ENCODE measurements at regions not wholly inside any gene's neighbourhood (a gene's known extent, or its start where the extent isn't known, plus 50 kb on each side); places are given as distances from the start of the nearest gene placed in this dataset.

GRCh38 chr5:88666761-88667495 lies 216.1 kb downstream of the MEF2C start:
- H3K9ac ChIP-seq: no peak overlapping the region
- H3K27me3 ChIP-seq (replicated peaks; ENCODE audit: insufficient read depth): peaks cover 100% of the 10 kb centered on the region

GRCh38 chr5:88665750-88666215 lies 217.2 kb downstream of the MEF2C start:
- peak; percentile 47 for TF ChIP-seq EZH2 (IDR thresholded peaks at IDR 0.05; ENCODE audit: insufficient read depth, poor library complexity, severe bottlenecking)
- TF ChIP-seq EZH2phosphoT487 (IDR thresholded peaks at IDR 0.05; ENCODE audit: insufficient read depth, low read depth): no peak
- no peak overlapping the region for H3K4me2 ChIP-seq (ENCODE audit: unreplicated experiment)
- in situ Hi-C loops (cut with MboI): no loop called here

More at GRCh38 chr5:88666761-88667495, 216.1 kb downstream of the MEF2C start:
- no peak overlapping the region for H3K27ac ChIP-seq
- 0 out of 2 replicates have a peak, but pooled peaks cover 4% of the 10 kb centered on the region for H3K4me1 ChIP-seq (ENCODE audit: insufficient read depth)
- peak overlapping the region; percentile 60 for H3K4me2 ChIP-seq (ENCODE audit: unreplicated experiment)
- no peaks in the 10 kb centered on the region for H3K36me3 ChIP-seq (ENCODE audit: low read depth)
- WGBS, 2 experiments (ENCODE audit: low coverage in 1 of 2, low lambda C conversion rate in 2 of 2, missing lambda C conversion rate in 2 of 2): 2 to 4% methylated on average over 22 of the region's 22 CpGs
- peak overlapping the region; percentile 65 for H3K4me3 ChIP-seq
- no peaks in the 10 kb centered on the region for H3K9me2 ChIP-seq (ENCODE audit: insufficient read depth)
- peak overlapping the region; percentile 53 for H2AFZ ChIP-seq
- in situ Hi-C loops (cut with MboI): no loop called here
- TF ChIP-seq EZH2phosphoT487 (IDR thresholded peaks at IDR 0.05; ENCODE audit: insufficient read depth, low read depth): no peak
- peak; percentile 35 for TF ChIP-seq EZH2 (IDR thresholded peaks at IDR 0.05; ENCODE audit: insufficient read depth, poor library complexity, severe bottlenecking)
- no peaks in the 10 kb centered on the region for H4K20me1 ChIP-seq (ENCODE audit: insufficient read depth)
- no peaks in the 10 kb centered on the region for H3K79me2 ChIP-seq (ENCODE audit: insufficient read depth)
- peak; percentile 40 for DNase-seq
- no peaks in the 10 kb centered on the region for H3K9me3 ChIP-seq (ENCODE audit: low read depth)
- H3F3A ChIP-seq (ENCODE audit: insufficient read depth): no peaks in the 10 kb centered on the region

GRCh38 chr5:88664645-88665044 lies 218.3 kb downstream of the MEF2C start:
- H3K9me3 ChIP-seq (ENCODE audit: low read depth): no peaks in the 10 kb centered on the region
- whole genome bisulfite sequencing, 2 experiments (ENCODE audit: low coverage in 1 of 2, low lambda C conversion rate in 2 of 2, missing lambda C conversion rate in 2 of 2): 20 to 25% methylated on average over 2 of the region's 2 CpGs
- no peak overlapping the region for H3K9ac ChIP-seq
- in situ Hi-C loops (cut with MboI): no loop called here
- TF ChIP-seq EZH2 (IDR thresholded peaks at IDR 0.05; ENCODE audit: insufficient read depth, poor library complexity, severe bottlenecking) (no peak), EZH2phosphoT487 (IDR thresholded peaks at IDR 0.05; ENCODE audit: insufficient read depth, low read depth) (no peak)
- no peaks in the 10 kb centered on the region for H4K20me1 ChIP-seq (ENCODE audit: insufficient read depth)
- H3K79me2 ChIP-seq (ENCODE audit: insufficient read depth): no peaks in the 10 kb centered on the region
- H3K36me3 ChIP-seq (ENCODE audit: low read depth): no peaks in the 10 kb centered on the region
- no peak overlapping the region for H3K4me3 ChIP-seq
- 0 out of 2 replicates have a peak, but pooled peaks cover 4% of the 10 kb centered on the region for H3K4me1 ChIP-seq (ENCODE audit: insufficient read depth)
- H3K9me2 ChIP-seq (ENCODE audit: insufficient read depth): no peaks in the 10 kb centered on the region
- peaks cover 90% of the 10 kb centered on the region for H3K27me3 ChIP-seq (replicated peaks; ENCODE audit: insufficient read depth)
- DNase-seq: no peak
- H2AFZ ChIP-seq: no peak overlapping the region
- no peak overlapping the region for H3K4me2 ChIP-seq (ENCODE audit: unreplicated experiment)
- no peaks in the 10 kb centered on the region for H3F3A ChIP-seq (ENCODE audit: insufficient read depth)
- no peak overlapping the region for H3K27ac ChIP-seq

More at GRCh38 chr5:88665750-88666215, 217.2 kb downstream of the MEF2C start:
- no peak overlapping the region for H2AFZ ChIP-seq
- no peak overlapping the region for H3K9ac ChIP-seq
- H3K4me3 ChIP-seq: no peak overlapping the region
- peaks cover 96% of the 10 kb centered on the region for H3K27me3 ChIP-seq (replicated peaks; ENCODE audit: insufficient read depth)
- H4K20me1 ChIP-seq (ENCODE audit: insufficient read depth): no peaks in the 10 kb centered on the region
- H3K9me3 ChIP-seq (ENCODE audit: low read depth): no peaks in the 10 kb centered on the region
- no peaks in the 10 kb centered on the region for H3K79me2 ChIP-seq (ENCODE audit: insufficient read depth)
- WGBS, 2 experiments (ENCODE audit: low coverage in 1 of 2, low lambda C conversion rate in 2 of 2, missing lambda C conversion rate in 2 of 2): 7 to 8% methylated on average over 17 of the region's 17 CpGs
- no peak for DNase-seq
- H3F3A ChIP-seq (ENCODE audit: insufficient read depth): no peaks in the 10 kb centered on the region
- 0 out of 2 replicates have a peak, but pooled peaks cover 4% of the 10 kb centered on the region for H3K4me1 ChIP-seq (ENCODE audit: insufficient read depth)
- H3K36me3 ChIP-seq (ENCODE audit: low read depth): no peaks in the 10 kb centered on the region
- H3K27ac ChIP-seq: no peak overlapping the region
- H3K9me2 ChIP-seq (ENCODE audit: insufficient read depth): no peaks in the 10 kb centered on the region

GRCh38 chr5:88663793-88664216 lies 219.2 kb downstream of the MEF2C start:
- Histone ChIP-seq H3K4me1 (ENCODE audit: insufficient read depth) (0 out of 2 replicates have a peak, but pooled peaks cover 4% of the 10 kb centered on the region), H3K36me3 (ENCODE audit: low read depth) (no peaks in the 10 kb centered on the region), H3K9ac (no peak overlapping the region), H3F3A (ENCODE audit: insufficient read depth) (no peaks in the 10 kb centered on the region), H3K9me2 (ENCODE audit: insufficient read depth) (no peaks in the 10 kb centered on the region), H3K27me3 (replicated peaks; ENCODE audit: insufficient read depth) (peaks cover 90% of the 10 kb centered on the region), H3K27ac (no peak overlapping the region), H4K20me1 (ENCODE audit: insufficient read depth) (no peaks in the 10 kb centered on the region), H3K4me3 (no peak overlapping the region), H3K4me2 (ENCODE audit: unreplicated experiment) (no peak overlapping the region), H3K9me3 (ENCODE audit: low read depth) (no peaks in the 10 kb centered on the region), H2AFZ (no peak overlapping the region), H3K79me2 (ENCODE audit: insufficient read depth) (no peaks in the 10 kb centered on the region)
- WGBS, 2 experiments (ENCODE audit: low coverage in 1 of 2, low lambda C conversion rate in 2 of 2, missing lambda C conversion rate in 2 of 2): 24 to 25% methylated on average over 7 of the region's 7 CpGs
- in situ Hi-C loops (cut with MboI): no loop called here
- TF ChIP-seq EZH2phosphoT487 (IDR thresholded peaks at IDR 0.05; ENCODE audit: insufficient read depth, low read depth) (no peak), EZH2 (IDR thresholded peaks at IDR 0.05; ENCODE audit: insufficient read depth, poor library complexity, severe bottlenecking) (no peak)
- DNase-seq: no peak
